ENCODE measurements at regions not wholly inside any gene's neighbourhood (a gene's known extent, or its start where the extent isn't known, plus 50 kb on each side); places are given as distances from the start of the nearest gene placed in this dataset.

GRCh38 chr1:209218113-209218512 is 365.4 kb upstream of the CAMK1G start:
- DNase-seq = no peak
- no peak for ATAC-seq
- TF ChIP-seq, protein P1, sequence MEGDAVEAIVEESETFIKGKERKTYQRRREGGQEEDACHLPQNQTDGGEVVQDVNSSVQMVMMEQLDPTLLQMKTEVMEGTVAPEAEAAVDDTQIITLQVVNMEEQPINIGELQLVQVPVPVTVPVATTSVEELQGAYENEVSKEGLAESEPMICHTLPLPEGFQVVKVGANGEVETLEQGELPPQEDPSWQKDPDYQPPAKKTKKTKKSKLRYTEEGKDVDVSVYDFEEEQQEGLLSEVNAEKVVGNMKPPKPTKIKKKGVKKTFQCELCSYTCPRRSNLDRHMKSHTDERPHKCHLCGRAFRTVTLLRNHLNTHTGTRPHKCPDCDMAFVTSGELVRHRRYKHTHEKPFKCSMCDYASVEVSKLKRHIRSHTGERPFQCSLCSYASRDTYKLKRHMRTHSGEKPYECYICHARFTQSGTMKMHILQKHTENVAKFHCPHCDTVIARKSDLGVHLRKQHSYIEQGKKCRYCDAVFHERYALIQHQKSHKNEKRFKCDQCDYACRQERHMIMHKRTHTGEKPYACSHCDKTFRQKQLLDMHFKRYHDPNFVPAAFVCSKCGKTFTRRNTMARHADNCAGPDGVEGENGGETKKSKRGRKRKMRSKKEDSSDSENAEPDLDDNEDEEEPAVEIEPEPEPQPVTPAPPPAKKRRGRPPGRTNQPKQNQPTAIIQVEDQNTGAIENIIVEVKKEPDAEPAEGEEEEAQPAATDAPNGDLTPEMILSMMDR (IDR thresholded peaks at IDR 0.05) = no peak
- Histone ChIP-seq H3K4me1 (peaks cover 0 to 4% (median 0%) of the 10 kb centered on the region in 9 donors), H3K4me3 (no peak overlapping the region), H3K27me3 (peaks cover 0 to 22% (median 8%) of the 10 kb centered on the region in 7 donors), H3K9me3 (peaks cover 0 to 11% (median 0%) of the 10 kb centered on the region in 11 donors), H3K27ac (no peak overlapping the region), H3K36me3 (no peaks in the 10 kb centered on the region)
- intact Hi-C loops (cut with DNase I) = no loop called here

DNA sequence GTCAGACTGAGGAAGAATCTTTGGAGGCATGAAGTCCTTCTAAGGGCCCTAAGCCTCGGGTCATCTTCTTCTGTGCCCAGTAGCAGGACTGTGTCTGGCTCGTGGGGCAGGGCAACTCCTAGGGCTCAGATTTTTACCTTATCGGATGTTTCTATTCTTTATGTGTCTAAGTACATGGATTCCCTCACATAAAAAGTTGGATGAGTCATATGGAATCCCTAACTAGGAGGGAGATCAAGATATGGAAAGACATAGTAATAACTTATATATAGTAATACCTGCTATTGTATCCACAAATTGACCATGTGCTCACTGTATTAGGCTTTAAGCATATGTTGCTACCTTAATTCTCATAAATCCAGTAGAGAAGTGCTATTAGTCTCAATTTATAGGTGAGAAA is 364.5 kb upstream of the CAMK1G start:
- TF ChIP-seq, protein P1 (IDR thresholded peaks at IDR 0.05) = no peak
- Histone ChIP-seq H3K27me3 (peaks cover 0 to 17% (median 8%) of the 10 kb centered on the region in 7 donors), H3K27ac (no peak overlapping the region), H3K36me3 (no peaks in the 10 kb centered on the region), H3K4me3 (no peak overlapping the region), H3K4me1 (peaks cover 0 to 4% (median 0%) of the 10 kb centered on the region in 9 donors), H3K9me3 (peaks cover 0 to 11% (median 0%) of the 10 kb centered on the region in 11 donors)
- intact Hi-C loops (cut with DNase I) = no loop called here
- ATAC-seq (no peak), DNase-seq (no peak)
- WGBS, 2 donors = 75 to 86% methylated on average over 3 of the region's 3 CpGs

- peak overlapping the region in 5 of 10 donors; percentile 22 to 56 (median 48) for H3K27ac ChIP-seq
- H3K27me3 ChIP-seq = peaks cover 0 to 20% (median 7%) of the 10 kb centered on the region in 7 donors
- DNase-seq (peak in 1 of 2 donors; percentile 11), ATAC-seq (peak in 7 of 8 donors; percentile 52 to 84 (median 67))
- TF ChIP-seq, protein P1 (IDR thresholded peaks at IDR 0.05) = no peak
- H3K9me3 ChIP-seq = peaks cover 0 to 11% (median 0%) of the 10 kb centered on the region in 11 donors
- H3K4me1 ChIP-seq = peaks cover 0 to 4% (median 0%) of the 10 kb centered on the region in 9 donors
- intact Hi-C loops (cut with DNase I) = no loop called here
- no peaks in the 10 kb centered on the region for H3K36me3 ChIP-seq
- 49 to 53% methylated on average over 16 of the region's 16 CpGs for WGBS, 2 donors
- peak overlapping the region in 4 of 10 donors; percentile 1 to 22 (median 6) for H3K4me3 ChIP-seq
Measured at GRCh38 chr1:209219791-209220524, 363.6 kb upstream of the CAMK1G start.

DNA sequence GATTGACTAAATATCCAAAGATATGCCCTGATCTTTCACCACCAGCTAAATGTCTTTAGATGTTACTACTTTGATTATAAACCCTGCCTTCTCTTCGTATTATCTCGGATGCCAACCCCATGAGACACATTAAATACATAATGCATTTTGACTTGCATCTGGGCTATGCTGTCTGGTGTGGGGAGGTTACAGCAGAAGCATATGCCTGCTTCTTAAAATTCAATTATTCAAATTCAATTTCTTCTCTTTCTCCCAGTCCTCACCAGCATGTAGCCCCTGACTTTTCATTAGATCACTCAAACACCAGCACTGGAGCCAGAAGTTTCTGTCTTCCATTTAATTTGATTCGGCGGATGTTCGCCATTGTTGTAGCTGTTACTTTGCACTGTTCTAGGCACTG is 360.7 kb upstream of the CAMK1G start:
- DNase-seq (no peak), ATAC-seq (no peak)
- TF ChIP-seq, protein P1 (IDR thresholded peaks at IDR 0.05) = no peak
- Histone ChIP-seq H3K9me3 (peaks cover 0 to 3% (median 0%) of the 10 kb centered on the region in 11 donors), H3K27me3 (peaks cover 0 to 11% (median 0%) of the 10 kb centered on the region in 7 donors), H3K27ac (no peak overlapping the region), H3K4me1 (peaks cover 0 to 4% (median 0%) of the 10 kb centered on the region in 9 donors), H3K36me3 (no peaks in the 10 kb centered on the region), H3K4me3 (no peak overlapping the region)
- 92 to 93% methylated on average over 5 of the region's 5 CpGs for WGBS, 2 donors
- intact Hi-C loops (cut with DNase I) = no loop called here

Data from heart right ventricle (tissue), 16 donors.